ENCODE measurements at regions not wholly inside any gene's neighbourhood (a gene's known extent, or its start where the extent isn't known, plus 50 kb on each side); places are given as distances from the start of the nearest gene placed in this dataset.

GRCh38 chr12:125434131-125434530 lies 368.9 kb downstream of the AACS start:
- no peak for DNase-seq (ENCODE audit: low read depth in 2 of 2)

GRCh38 chr12:125434936-125435443 lies 369.8 kb downstream of the AACS start:
- no peak for DNase-seq (ENCODE audit: low read depth in 2 of 2)

- DNase-seq (ENCODE audit: low read depth in 2 of 2): no peak
Observed at GRCh38 chr12:125435871-125436270, 370.6 kb downstream of the AACS start.

GRCh38 chr12:125436686-125437085 lies 371.5 kb downstream of the AACS start:
- no peak for DNase-seq (ENCODE audit: low read depth in 2 of 2)

GRCh38 chr12:125440399-125440798 lies 375.2 kb downstream of the AACS start:
- no peak for DNase-seq (ENCODE audit: low read depth in 2 of 2)

GRCh38 chr12:125443341-125443740 lies 378.1 kb downstream of the AACS start:
- DNase-seq (ENCODE audit: low read depth in 2 of 2): no peak

GRCh38 chr12:125451408-125451807 lies 386.2 kb downstream of the AACS start:
- no peak for DNase-seq (ENCODE audit: low read depth in 2 of 2)

GRCh38 chr12:125453751-125454150 lies 388.5 kb downstream of the AACS start:
- DNase-seq (ENCODE audit: low read depth in 2 of 2): no peak

GRCh38 chr12:125454291-125454690 lies 389.1 kb downstream of the AACS start:
- DNase-seq (ENCODE audit: low read depth in 2 of 2): no peak

GRCh38 chr12:125454786-125455480 lies 389.7 kb downstream of the AACS start:
- DNase-seq (ENCODE audit: low read depth in 2 of 2): no peak

- DNase-seq (ENCODE audit: low read depth in 2 of 2): no peak
Observed at GRCh38 chr12:125455556-125455955, 390.3 kb downstream of the AACS start.

- DNase-seq (ENCODE audit: low read depth in 2 of 2): no peak
Observed at GRCh38 chr12:125458552-125459268, 393.5 kb downstream of the AACS start.

GRCh38 chr12:125461831-125462230 lies 396.6 kb downstream of the AACS start:
- no peak for DNase-seq (ENCODE audit: low read depth in 2 of 2)

- no peak for DNase-seq (ENCODE audit: low read depth in 2 of 2)
Observed at GRCh38 chr12:125463386-125463785, 398.2 kb downstream of the AACS start.

GRCh38 chr12:125467363-125467762 lies 402.1 kb downstream of the AACS start:
- no peak for DNase-seq (ENCODE audit: low read depth in 2 of 2)

- DNase-seq (ENCODE audit: low read depth in 2 of 2): no peak
Observed at GRCh38 chr12:125469683-125470082, 404.4 kb downstream of the AACS start.

- no peak for DNase-seq (ENCODE audit: low read depth in 2 of 2)
Observed at GRCh38 chr12:125470838-125471783, 405.9 kb downstream of the AACS start.

- no peak for DNase-seq (ENCODE audit: low read depth in 2 of 2)
Observed at GRCh38 chr12:125473501-125473900, 408.3 kb downstream of the AACS start.

- no peak for DNase-seq (ENCODE audit: low read depth in 2 of 2)
Observed at GRCh38 chr12:125487336-125487735, 422.1 kb downstream of the AACS start.

GRCh38 chr12:125491553-125491952 lies 426.3 kb downstream of the AACS start:
- DNase-seq (ENCODE audit: low read depth in 2 of 2): no peak

- no peak for DNase-seq (ENCODE audit: low read depth in 2 of 2)
Observed at GRCh38 chr12:125492354-125493270, 427.4 kb downstream of the AACS start.
